Suprapubic skin (tissue), 3 donors: ENCODE measurements at regions not wholly inside any gene's neighbourhood (a gene's known extent, or its start where the extent isn't known, plus 50 kb on each side); places are given as distances from the start of the nearest gene placed in this dataset.

Source experiments
- CTCF ChIP-seq, 2 donors: fragments of 200-600 bp in 1 of 2; fragments of 450-650 bp in 1 of 2; sonication (generic) in 1 of 2; IDR thresholded peaks; one replicate each; pipeline ENCODE4 v1.5.1; 2016 to 2019; ENCODE audit warnings: antibody characterized with exemption in 2 of 2, mild to moderate bottlenecking in 1 of 2, moderate library complexity in 1 of 2
- POLR2A ChIP-seq, 2 donors: fragments of 450-650 bp; IDR thresholded peaks; one replicate each; pipeline ENCODE4 v1.6.1; 2017; ENCODE audit warnings: antibody characterized with exemption in 2 of 2, mild to moderate bottlenecking in 2 of 2, moderate library complexity in 2 of 2

GRCh38 chr18:27661320-27662018 is 476.4 kb upstream of the CHST9 start:
- no peak for TF ChIP-seq POLR2A (IDR thresholded peaks at IDR 0.05)
- no peak for TF ChIP-seq CTCF (IDR thresholded peaks at IDR 0.05)
